UCSD-AML1 (cell line): ENCODE measurements at regions not wholly inside any gene's neighbourhood (a gene's known extent, or its start where the extent isn't known, plus 50 kb on each side); places are given as distances from the start of the nearest gene placed in this dataset.
"Not testable (repeated sequence)": the region's sequence is repeated elsewhere in the genome, so short reads cannot be mapped to it uniquely, and the experiment has no call there.

ENCODE experiments used
- DNase-seq: peaks from one replicate; lab custom pipeline; 2025; ENCODE audit not compliant: unreplicated experiment; lab: John Stamatoyannopoulos, UW

- no peak for DNase-seq
Observed at GRCh38 chrX:150118476-150118875, 180.2 kb upstream of the EOLA2 start.

- no peak for DNase-seq
Observed at GRCh38 chrX:150119323-150119722, 181.0 kb upstream of the EOLA2 start.

- not testable (repeated sequence) for DNase-seq
Observed at GRCh38 chrX:150125045-150125444, 186.8 kb upstream of the EOLA2 start.

- no peak for DNase-seq
Observed at GRCh38 chrX:150127216-150127615, 188.9 kb upstream of the EOLA2 start.

GRCh38 chrX:150143721-150144440 lies 205.6 kb upstream of the EOLA2 start:
- no peak for DNase-seq

- no peak for DNase-seq
Observed at GRCh38 chrX:150146271-150146896, 208.1 kb upstream of the EOLA2 start.

GRCh38 chrX:150148749-150149672 lies 210.7 kb upstream of the EOLA2 start:
- DNase-seq, result no peak

- DNase-seq, result no peak
Observed at GRCh38 chrX:150150076-150150779, 211.9 kb upstream of the EOLA2 start.

GRCh38 chrX:150150780-150151125 lies 212.4 kb upstream of the MAMLD1 start:
- DNase-seq, result no peak

GRCh38 chrX:150152036-150152435 lies 211.1 kb upstream of the MAMLD1 start:
- no peak for DNase-seq

- DNase-seq, result no peak
Observed at GRCh38 chrX:150152546-150152945, 210.6 kb upstream of the MAMLD1 start.

- no peak for DNase-seq
Observed at GRCh38 chrX:150155436-150156035, 207.6 kb upstream of the MAMLD1 start.

- no peak for DNase-seq
Observed at GRCh38 chrX:150156615-150157014, 206.5 kb upstream of the MAMLD1 start.

GRCh38 chrX:150157291-150157690 lies 205.8 kb upstream of the MAMLD1 start:
- DNase-seq, result no peak

GRCh38 chrX:150158554-150159332 lies 204.4 kb upstream of the MAMLD1 start:
- DNase-seq, result no peak

- no peak for DNase-seq
Observed at GRCh38 chrX:150159537-150159936, 203.6 kb upstream of the MAMLD1 start.

- DNase-seq, result no peak
Observed at GRCh38 chrX:150160656-150161055, 202.5 kb upstream of the MAMLD1 start.

- no peak for DNase-seq
Observed at GRCh38 chrX:150161193-150161592, 201.9 kb upstream of the MAMLD1 start.

GRCh38 chrX:150162141-150162540 lies 201.0 kb upstream of the MAMLD1 start:
- DNase-seq, result no peak
